Stomach (tissue), 4 donors: ENCODE measurements at regions not wholly inside any gene's neighbourhood (a gene's known extent, or its start where the extent isn't known, plus 50 kb on each side); places are given as distances from the start of the nearest gene placed in this dataset.

Source experiments
- CTCF ChIP-seq, 7 experiments: fragments of 450-650 bp in 4 of 7; fragments of 200-600 bp in 3 of 7; sonication (generic) in 3 of 7; IDR thresholded peaks; one replicate each; pipeline ENCODE4 v1.5.1; 2016 to 2019; ENCODE audit warnings: antibody characterized with exemption in 7 of 7, control low read depth in 2 of 7, mild to moderate bottlenecking in 1 of 7
- EP300 ChIP-seq: sonication (generic); formaldehyde crosslinking; IDR thresholded peaks from one replicate; pipeline ENCODE4 v1.6.1; 2017; ENCODE audit warnings: antibody characterized with exemption
- POLR2A ChIP-seq, 4 donors: fragments of 450-650 bp; IDR thresholded peaks; one replicate each; pipeline ENCODE4 v1.6.1; 2016; ENCODE audit warnings: antibody characterized with exemption in 4 of 4, control low read depth in 2 of 4, mild to moderate bottlenecking in 1 of 4, moderate library complexity in 1 of 4

GRCh38 chr2:223529696-223530095, 72.5 kb downstream of the SCG2 start:
- TF ChIP-seq CTCF (IDR thresholded peaks at IDR 0.05): no peak
- TF ChIP-seq EP300: no peak
- TF ChIP-seq POLR2A (IDR thresholded peaks at IDR 0.05): no peak
